HG02798 (cell line): ENCODE measurements at regions not wholly inside any gene's neighbourhood (a gene's known extent, or its start where the extent isn't known, plus 50 kb on each side); places are given as distances from the start of the nearest gene placed in this dataset.
A peak's percentile ranks its signal among the peaks of the same experiment; 100 is the strongest.
"Not testable (repeated sequence)": the region's sequence is repeated elsewhere in the genome, so short reads cannot be mapped to it uniquely, and the experiment has no call there.

Source experiments
- ATAC-seq: cut with Tn5 transposase; IDR thresholded peaks from one replicate; pipeline ENCODE4 v1.9.1; 2021; ENCODE audit warnings: mild to moderate bottlenecking; ENCODE audit not compliant: unreplicated experiment, poor library complexity

DNA sequence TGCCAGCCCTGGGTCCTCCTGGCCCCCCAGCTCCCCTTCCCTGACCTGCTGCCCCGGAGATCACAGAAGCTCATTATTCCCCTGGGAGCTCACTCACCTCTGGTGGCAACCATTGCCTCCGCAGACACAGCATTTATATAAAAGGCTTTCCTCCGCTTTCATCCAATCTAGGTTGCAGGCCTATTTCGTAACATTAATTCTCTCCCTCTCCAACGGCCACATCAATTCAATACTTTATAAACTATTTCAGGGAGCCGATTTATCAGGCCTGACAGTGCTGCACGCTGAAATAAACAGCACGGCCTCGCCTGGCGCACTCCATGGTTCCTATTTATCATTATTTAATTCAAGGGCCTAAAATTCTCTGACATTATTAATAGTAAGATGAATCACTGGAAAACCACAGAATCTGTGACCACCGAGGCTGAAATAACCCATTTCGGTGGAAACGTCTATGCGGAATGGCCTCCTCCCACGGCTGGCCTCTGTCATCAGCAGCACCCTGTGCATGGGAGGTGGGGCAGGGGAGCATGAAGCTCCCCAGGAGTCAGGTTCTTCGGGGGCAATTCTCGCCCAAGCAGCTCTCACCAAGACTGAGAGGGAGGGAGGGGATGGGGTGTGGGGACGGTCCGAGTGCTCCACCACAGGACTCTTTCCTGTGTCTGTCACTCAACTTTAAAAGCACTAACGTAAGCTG, 249.3 kb upstream of the PFKP start:
- no peak for ATAC-seq

DNA sequence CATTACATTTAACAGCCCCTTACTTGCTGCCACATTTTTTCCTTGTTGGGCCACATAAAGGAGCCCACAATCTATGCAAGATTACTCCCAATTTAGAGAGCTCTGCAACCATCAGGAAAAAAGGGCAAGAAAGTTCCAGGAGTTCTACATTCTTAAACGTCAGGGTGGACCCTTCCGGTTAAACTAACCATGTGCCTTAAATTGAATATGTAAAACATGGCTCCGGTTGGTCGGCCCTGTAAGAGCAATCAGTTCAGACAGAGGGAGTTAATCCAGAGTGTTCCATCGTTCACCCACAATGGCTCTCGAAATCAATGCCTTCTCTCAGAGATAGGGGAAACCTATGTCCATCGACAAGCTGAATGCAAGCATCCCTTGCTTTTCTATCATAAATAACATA, 253.7 kb upstream of the PFKP start:
- no peak for ATAC-seq

DNA sequence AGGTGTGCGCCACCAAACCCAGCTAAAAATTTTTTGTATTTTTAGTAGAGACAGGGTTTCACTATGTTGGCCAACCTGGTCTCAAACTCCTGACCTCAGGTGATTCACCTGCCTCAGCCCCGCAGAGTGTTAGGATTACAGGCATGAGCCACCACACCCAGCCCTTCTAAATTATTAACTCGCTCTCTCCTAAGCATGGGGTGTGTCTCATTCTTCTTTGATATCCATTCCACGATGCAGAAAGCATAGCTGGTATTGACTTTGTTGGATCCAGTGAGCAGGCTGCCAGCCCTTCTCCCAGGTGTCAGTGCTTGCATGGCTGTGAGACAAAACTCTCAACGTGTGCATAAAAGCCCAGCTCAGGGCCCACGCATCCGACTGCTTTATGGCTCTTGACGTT, 254.1 kb upstream of the PFKP start:
- no peak for ATAC-seq

DNA sequence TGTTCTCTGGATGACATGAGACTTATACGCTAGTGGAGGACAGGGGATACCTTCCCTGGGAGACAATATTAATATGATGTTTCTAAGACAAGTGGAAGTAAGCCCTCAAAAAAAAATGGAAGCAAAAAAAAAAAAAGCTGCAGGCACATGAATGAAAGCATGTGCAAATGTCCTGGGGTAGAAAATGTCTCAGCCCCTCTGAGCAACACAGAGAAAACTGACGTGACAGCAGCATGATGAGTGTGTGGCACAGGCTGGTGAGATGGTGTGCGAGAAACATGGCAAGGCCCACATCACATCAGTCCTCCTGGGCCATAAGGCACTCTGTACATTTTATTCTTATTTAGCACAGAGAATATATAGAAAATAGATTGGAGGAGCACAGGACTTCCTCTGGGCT, 254.7 kb upstream of the PFKP start:
- no peak for ATAC-seq

DNA sequence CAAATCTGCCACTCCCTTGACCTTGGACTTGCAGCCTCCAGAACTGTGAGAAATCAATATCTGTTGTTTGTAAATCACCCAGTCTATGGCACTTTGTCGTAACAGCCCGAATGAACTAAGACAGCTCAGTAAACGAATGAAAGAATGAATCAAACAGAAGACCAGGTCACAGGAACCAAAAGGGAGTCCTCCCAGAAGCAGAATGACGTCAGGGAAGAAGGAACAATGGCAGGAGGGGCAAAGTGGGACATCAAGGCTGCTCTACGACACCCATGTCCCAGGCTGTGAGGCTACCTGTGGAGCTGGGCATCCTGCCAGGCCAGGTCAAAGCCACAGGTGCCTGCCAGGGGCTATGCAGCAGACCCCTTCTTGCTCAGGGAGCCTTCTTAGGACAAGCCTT, 267.2 kb upstream of the PFKP start:
- no peak for ATAC-seq

DNA sequence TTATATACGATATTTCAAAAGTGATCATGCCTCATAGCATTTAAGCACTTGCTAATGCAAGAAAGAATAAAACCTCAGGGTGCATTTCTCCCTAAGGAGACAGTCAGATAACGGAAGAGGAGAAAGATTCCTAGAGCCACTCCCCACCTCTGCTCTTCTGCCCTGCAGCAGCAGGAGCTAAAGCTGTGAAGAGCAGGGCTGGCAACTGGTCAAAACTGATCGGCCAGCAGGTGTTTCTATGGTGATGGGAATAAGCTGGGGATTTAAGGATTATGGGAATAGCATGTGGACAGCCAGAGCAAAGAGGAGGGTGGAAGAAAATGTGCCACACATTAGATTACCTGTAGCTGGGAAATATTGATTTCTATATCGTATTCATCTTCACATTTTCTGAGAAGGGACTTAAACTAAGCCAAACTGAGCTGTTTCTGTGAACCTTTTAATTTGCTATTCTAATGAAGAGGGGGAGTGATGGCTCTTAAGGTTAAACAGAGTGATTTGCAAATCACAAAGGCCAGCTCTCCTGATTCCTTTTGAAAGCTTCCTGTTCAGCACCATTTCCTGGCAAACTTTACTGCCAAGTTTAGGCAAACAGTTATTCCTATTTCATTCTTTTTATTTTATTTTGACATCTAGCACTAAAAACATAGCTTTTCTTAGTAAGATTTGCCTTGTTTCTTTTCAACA, 268.9 kb upstream of the PFKP start:
- no peak for ATAC-seq

DNA sequence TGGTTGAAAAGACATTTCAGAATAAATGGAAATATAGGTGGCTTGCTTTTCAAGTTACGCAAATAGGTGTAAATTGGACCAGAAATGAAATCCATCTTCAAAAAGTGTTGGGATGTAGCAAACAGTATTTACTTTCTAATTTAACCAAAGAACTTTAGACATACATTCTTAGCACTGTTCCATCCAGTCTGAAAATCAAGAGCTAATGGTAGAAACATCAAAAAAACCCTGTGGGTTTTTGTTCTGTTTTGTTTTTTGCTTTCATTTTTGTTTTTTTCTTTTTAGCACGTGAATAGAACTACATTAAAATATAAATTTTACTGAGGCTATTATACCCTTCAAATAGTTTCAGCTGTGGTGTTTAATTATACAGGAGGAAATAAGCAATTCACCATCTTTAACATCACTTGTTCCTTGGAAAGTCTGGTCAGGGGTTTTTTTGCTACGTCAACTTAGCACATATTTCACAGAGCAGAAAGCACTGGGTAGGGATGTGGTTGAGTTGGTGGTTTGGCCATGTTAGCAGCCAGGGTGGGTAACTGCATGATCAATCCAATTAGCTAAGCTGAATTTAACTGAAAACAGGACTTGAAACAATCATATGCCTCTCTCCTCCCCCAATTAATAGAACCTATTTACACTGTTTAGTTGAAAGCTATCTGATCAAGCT, 275.4 kb upstream of the PFKP start:
- peak; percentile 61 for ATAC-seq

DNA sequence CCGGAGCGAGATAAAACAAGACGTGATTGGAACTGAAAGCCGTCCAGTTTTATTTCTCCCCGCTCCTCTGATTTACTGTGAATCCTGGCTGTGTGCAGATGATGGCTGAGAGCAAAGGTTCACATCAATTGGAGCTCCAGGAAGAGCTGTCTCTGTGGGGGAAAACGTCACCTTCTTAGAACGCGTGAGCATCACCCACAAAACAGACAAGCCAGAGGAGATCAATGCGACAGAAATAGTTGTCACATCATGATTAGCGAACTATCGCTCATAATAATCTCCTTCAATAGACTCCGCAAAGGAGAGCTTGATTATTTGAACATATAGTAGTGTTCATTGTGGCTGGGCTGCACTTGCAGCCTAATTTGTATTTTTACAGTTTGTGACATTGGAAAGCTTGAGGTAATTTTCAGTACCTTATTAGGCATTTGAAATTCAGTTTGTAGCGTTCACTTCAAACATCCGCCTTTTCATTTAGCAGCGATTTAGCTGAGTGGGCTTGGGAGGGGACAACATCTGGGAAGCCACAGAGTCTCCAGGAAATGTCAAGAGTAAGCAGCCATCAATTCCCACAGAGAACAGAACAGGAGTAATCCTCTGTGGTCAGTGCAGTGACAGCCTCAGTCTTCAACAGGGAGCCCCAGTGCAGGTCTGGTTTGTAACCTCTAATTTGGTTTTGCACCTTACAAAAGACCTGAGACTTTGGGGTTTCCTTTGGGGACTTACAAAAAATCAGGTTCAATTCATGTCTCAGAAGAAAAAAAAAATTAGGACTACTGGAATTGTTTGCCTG, 276.8 kb upstream of the PFKP start:
- ATAC-seq, result no peak

DNA sequence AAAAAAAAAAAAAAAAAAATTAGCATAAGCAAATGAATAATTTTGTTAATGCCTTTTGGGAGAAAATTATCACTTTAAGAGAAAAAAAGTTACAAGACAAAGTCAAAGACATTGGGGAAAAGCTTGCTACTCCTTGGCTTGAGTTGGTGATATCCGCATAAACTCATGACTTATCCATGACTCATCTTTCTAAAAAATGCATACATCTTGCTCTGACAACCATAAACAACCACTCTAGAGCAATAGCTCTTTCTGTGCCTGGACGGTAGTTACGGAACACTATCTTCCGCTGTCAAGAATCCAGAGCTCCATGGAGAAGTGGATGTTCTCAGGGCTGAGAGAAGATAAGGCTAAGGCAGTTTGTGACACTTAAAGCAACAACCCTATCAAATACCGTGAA, 281.1 kb upstream of the PFKP start:
- ATAC-seq, result no peak

DNA sequence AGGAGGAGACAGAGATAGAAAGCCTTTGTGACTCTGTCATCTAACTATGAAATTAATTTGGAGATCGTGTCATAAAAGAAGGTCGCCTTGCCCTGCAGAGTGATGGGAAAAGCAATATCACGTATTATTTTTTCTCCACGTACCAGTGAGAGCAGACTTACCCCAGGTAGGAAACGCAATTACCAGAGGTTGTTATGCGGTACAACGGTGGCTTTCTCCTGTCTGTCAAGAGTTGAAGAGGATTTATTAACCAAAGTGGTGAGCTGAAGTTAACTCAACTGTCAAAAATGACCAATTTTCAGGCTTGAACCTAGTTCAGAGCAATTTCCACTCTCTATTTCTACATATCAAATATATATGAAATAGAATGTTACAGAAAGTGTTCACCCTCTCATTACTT, 282.6 kb upstream of the PFKP start:
- no peak for ATAC-seq

DNA sequence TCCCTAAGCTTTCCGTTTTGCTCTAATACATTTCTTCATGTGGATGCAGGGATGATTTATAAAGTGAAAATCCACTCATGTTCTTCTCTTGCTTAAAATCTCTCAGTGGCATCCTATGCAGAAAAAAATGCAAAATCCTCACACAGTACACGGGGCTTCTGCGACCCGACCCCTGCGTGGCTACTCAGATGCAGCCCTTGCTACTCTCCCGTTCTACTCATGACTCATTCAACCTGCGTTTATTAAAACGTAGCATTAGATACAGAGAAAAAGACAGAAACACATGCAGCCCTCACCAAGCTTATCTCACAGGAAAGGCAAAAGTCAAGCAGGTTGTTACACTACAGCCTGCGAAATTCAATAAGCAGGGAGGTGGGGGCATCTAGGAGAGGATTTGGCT, 284.4 kb upstream of the PFKP start:
- ATAC-seq, result no peak

DNA sequence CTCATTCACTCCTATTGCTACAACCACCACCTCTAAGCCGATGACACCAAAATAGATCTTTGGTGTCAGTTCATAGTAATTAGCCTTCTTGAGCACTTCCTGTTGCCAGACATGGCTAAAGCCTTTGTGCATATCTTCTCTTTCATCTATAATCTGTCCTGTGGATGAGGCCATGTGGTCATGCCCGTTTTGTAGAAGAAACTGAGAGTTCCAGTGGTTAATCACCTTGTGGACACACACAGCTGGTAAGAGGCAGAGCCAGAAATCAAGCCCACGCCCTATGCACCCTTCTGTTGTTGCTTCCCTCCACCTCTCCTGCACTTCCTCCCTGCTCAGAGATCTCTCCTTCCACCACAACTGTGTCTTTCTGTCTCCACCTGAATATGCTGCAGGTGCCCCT, 285.1 kb upstream of the PFKP start:
- no peak for ATAC-seq

DNA sequence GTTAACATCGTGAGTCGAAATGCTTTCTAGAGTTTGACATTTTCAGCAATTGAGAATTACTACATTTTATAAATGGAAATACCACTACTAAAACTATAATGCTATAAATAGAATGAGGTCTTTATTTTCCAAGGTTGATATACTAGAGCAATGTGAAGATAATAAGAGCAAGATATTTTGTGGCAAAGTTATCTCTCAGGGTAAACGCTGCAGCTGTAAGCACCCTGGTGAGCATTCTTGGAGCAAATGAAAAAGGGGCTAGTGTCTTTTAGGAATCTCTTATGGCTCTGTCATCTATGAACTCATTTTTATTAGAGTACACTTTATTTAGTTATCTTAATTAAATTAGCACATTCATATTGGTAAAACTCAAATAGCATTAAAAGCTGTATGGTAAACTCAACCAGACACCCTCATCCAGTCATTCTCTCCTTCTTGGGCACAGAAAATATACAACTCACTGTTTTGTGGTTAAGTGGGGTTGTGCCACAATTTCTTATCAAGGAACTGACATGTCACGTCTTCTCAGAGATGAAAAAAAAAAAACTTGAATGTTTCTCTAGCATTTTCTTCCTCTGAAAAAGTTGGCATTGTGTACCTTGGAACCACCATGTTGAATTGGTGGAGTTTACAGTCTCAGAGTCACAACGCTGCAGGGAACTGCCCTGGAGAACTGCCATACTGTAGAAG, 289.5 kb upstream of the PFKP start:
- no peak for ATAC-seq

DNA sequence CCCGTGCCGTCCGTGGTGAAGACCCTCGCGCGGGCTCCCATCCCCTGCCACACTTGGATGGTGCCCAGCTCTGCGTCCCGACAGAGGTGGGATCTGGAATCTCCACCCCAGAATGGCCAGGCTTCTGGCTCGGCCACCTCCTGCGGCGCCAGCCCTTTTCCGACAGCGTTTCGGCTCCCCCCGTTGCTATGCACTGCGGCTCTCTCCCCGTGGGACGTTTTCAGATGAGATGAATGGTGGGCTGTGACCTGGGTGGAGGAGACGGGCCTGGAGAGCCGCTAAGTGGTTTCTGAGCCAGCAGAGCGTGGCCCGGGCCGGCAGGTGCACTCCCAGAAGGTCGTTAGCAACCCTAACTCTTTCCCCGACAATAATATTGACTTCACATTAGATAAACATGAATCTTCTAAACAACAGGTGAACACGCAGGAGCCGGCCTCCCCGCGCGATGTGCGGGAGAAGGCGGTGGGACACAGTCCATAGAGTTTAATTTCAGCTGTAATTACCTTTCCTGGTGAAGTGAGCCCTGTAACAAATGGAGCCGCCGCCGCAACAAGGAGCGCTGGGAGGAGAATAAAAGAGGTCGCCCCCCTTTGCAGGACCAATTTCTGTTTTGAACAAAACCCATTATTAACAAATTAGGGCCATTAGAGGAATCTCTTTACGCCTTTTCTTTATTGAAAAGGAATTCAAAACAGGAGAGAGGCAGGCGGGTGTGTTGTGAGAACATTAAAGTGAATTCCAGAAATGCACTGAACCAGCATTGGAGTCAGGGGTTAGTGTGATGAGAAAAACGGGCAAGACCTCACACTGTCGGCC, 294.3 kb upstream of the PFKP start:
- ATAC-seq, result no peak

DNA sequence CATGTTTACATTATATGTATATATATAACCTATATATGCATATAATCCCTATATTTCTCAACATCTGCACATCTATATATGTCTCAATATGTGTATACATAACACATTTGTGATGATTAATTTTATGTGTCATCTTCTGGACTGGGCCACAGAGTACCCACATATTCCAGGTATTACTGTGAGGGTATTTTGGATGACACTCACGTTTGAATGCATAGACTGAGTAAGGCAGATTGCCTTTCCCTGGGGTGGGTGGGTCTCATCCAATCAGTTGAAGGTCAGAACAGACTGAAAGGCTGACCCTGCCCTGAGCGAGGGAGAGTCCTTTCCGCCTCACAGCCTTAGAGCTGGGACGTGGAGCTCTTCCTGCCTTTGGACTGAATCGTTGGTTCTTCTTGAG, 295.2 kb upstream of the PFKP start:
- no peak for ATAC-seq

DNA sequence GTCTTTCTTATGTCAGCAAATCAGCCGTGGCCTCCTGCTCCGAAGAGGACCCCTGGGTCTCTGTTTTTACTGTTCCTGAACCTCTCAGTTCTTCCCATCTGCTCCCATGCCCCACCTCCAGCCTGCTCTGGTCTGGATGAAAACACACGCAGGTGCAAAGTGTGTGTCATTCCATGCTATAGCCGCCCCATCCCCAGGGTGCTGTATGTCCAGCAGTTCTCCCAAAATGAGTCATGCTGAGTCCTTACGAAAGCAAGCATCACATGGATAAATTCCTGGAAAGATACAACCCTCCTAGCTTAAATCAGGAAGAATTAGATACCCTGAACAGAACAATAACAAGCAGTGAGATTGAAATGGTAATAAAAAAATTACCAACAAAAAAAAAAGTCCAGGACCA, 300.1 kb upstream of the PFKP start:
- ATAC-seq, result not testable (repeated sequence)

DNA sequence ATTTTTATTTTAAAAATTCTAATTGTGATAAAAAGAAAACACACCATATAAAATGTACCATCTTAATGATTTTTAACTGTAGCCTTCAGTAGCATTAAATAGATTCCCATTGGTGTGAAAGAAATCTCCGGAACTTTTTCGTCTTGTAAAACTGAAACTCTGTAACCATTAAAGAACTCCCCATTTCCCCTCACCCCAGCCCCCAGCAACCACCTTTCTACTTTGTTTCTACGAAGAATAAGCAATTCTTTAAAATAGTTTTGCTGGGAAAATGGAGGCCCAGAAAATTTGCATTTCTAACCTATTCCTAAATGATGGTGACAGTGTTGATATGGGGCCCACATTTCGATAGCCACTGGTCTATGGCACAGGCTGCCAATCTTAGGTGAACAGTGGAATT, 305.4 kb upstream of the PFKP start:
- ATAC-seq, result no peak

DNA sequence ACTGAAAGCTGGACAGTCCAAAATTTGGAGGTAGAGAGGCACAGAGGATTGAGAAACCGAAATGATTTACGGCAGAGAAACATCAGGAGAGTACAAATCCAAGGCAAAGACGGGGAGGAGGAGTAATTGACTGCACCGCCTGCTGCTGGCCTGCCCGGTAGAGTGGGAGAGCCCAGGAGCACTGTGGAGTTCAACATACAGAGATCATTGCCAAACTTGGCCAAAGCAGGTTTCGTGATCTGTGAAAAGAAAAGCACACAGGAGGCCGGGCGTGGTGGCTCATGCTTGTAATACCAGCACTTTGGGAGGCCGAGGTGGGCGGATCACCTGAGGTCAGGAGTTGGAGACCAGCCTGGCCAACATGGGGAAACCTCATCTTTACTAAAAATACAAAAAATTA, 306.0 kb upstream of the PFKP start:
- ATAC-seq, result no peak

DNA sequence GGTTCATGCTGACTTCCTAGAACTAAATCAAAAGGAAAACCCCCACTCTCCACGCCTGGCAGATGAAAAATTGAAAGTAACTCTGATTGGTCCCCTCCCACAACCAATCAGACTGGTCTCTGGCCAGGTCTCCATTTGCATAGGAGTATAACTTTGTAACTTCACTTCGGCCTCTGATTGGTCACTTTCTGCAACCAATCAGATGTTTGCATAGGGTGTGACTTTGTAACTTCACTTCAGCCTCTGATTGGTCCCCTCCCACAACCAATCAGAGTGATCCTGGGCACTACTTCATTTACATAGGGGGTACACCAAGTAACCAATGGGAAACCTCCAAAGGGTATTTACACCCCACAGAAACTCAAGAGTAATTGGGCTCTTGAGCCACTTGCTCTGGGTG, 306.6 kb upstream of the PFKP start:
- no peak for ATAC-seq

DNA sequence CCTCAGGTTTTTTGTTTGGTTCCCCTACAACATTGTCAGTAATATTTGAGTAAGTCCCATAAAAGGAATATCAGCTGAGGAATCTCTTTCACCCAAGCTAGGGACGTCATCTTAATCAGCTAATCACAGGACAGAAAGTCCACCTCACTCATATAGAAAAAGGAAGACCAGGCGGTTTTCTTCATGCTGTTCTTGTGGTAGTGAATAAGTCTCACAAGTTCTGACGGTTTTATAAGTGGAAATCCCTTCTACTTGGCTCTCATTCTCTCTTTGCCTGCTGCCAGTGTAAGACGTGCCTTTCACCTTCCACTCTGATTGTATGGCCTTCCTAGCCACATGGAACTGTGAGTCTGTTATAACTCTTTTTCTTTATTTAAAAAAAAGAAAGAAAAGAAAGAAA, 308.1 kb upstream of the PFKP start:
- ATAC-seq, result no peak
